Peyer's patch (tissue), 4 donors: ENCODE measurements at regions not wholly inside any gene's neighbourhood (a gene's known extent, or its start where the extent isn't known, plus 50 kb on each side); places are given as distances from the start of the nearest gene placed in this dataset.
"Not testable (repeated sequence)": the region's sequence is repeated elsewhere in the genome, so short reads cannot be mapped to it uniquely, and the experiment has no call there.

Experiments used
- DNase-seq, 3 donors: peaks; one replicate each; pipeline ENCODE4 v3.0.0-alpha.2; 2017 to 2019
- H3K27ac ChIP-seq, 4 donors: fragments of 200-600 bp; sonication (generic); one replicate each; pipeline ENCODE4 v1.5.1; 2016 to 2019
- H3K27me3 ChIP-seq, 2 donors: fragments of 200-600 bp; sonication (generic); one replicate each; pipeline ENCODE4 v1.5.1; 2019
- H3K36me3 ChIP-seq, 3 donors: fragments of 200-600 bp; sonication (generic); one replicate each; pipeline ENCODE4 v1.5.1; 2016 to 2019
- H3K4me1 ChIP-seq, 4 donors: fragments of 200-600 bp; sonication (generic); one replicate each; pipeline ENCODE4 v1.5.1; 2016 to 2019
- H3K4me3 ChIP-seq, 4 donors: fragments of 200-600 bp; sonication (generic); 1 replicate in 3 of 4; 2 replicates in 1 of 4; pipeline ENCODE4 v1.5.1; 2016 to 2019; ENCODE audit warnings: mild to moderate bottlenecking in 1 of 4
- H3K9me3 ChIP-seq, 4 donors: fragments of 200-600 bp; sonication (generic); one replicate each; pipeline ENCODE4 v1.5.1; 2016 to 2019; ENCODE audit warnings: mild to moderate bottlenecking in 1 of 4
- POLR2A ChIP-seq, 2 donors: fragments of 450-650 bp; IDR thresholded peaks; one replicate each; pipeline ENCODE4 v1.5.1; 2017; ENCODE audit warnings: antibody characterized with exemption in 2 of 2, mild to moderate bottlenecking in 2 of 2, moderate library complexity in 2 of 2
- TF ChIP-seq, protein P1 (sequence below), 6 experiments: fragments of 450-650 bp in 4 of 6; fragments of 200-600 bp in 2 of 6; sonication (generic) in 1 of 6; IDR thresholded peaks; one replicate each; pipeline ENCODE4 v1.5.1; 2017 to 2019; ENCODE audit warnings: antibody characterized with exemption in 6 of 6, mild to moderate bottlenecking in 3 of 6, moderate library complexity in 1 of 6

DNA sequence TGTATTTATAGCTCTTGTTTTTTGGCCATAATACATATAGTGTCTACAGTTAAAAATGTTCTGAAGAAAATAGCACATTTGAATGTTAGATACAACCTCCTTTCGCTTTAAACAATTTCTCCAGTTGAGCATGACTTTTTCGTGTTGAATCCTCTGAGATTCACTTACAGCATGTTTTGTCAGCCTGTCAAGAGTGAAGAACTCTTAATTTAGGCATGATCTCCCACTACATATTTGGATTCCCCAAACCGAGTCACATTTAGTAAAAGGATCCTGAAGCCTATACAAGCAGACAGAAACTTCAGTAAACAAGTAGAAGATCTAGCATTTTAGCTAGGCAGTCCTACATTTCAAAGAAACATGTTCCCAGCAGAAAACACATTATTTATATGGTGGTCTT, 796.6 kb downstream of the MCTP2 start:
- no peak overlapping the region for H3K4me3 ChIP-seq
- no peak overlapping the region for H3K27ac ChIP-seq
- H3K9me3 ChIP-seq = no peaks in the 10 kb centered on the region
- H3K36me3 ChIP-seq = no peaks in the 10 kb centered on the region
- no peak for TF ChIP-seq POLR2A (IDR thresholded peaks at IDR 0.05)
- TF ChIP-seq, protein P1, sequence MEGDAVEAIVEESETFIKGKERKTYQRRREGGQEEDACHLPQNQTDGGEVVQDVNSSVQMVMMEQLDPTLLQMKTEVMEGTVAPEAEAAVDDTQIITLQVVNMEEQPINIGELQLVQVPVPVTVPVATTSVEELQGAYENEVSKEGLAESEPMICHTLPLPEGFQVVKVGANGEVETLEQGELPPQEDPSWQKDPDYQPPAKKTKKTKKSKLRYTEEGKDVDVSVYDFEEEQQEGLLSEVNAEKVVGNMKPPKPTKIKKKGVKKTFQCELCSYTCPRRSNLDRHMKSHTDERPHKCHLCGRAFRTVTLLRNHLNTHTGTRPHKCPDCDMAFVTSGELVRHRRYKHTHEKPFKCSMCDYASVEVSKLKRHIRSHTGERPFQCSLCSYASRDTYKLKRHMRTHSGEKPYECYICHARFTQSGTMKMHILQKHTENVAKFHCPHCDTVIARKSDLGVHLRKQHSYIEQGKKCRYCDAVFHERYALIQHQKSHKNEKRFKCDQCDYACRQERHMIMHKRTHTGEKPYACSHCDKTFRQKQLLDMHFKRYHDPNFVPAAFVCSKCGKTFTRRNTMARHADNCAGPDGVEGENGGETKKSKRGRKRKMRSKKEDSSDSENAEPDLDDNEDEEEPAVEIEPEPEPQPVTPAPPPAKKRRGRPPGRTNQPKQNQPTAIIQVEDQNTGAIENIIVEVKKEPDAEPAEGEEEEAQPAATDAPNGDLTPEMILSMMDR (IDR thresholded peaks at IDR 0.05) = no peak
- no peak for DNase-seq
- no peaks in the 10 kb centered on the region for H3K4me1 ChIP-seq
- H3K27me3 ChIP-seq = no peaks in the 10 kb centered on the region

DNA sequence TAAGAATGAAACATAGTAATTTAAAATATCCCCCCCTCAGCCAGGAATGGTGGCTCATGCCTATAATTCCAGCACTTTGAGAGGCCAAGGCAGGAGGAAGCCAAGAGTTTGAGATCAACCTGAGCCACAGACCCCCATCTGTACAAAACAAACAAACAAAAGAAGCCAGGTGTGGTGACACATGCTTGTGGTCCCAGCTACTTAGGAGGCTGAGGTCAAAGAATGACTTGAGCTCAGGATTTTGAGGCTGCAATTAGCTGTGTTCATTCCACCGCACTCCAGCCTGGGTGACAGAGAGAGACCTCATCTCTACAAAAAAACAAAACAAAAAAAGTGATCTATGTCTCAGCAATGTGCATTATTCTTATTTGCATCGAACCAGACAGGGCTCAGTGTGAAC, 800.8 kb downstream of the MCTP2 start:
- no peaks in the 10 kb centered on the region for H3K9me3 ChIP-seq
- H3K27ac ChIP-seq = no peak overlapping the region
- DNase-seq = no peak
- no peaks in the 10 kb centered on the region for H3K27me3 ChIP-seq
- no peaks in the 10 kb centered on the region for H3K4me1 ChIP-seq
- TF ChIP-seq, protein P1 (IDR thresholded peaks at IDR 0.05) = no peak
- no peak for TF ChIP-seq POLR2A (IDR thresholded peaks at IDR 0.05)
- H3K36me3 ChIP-seq = no peaks in the 10 kb centered on the region
- H3K4me3 ChIP-seq = no peak overlapping the region

DNA sequence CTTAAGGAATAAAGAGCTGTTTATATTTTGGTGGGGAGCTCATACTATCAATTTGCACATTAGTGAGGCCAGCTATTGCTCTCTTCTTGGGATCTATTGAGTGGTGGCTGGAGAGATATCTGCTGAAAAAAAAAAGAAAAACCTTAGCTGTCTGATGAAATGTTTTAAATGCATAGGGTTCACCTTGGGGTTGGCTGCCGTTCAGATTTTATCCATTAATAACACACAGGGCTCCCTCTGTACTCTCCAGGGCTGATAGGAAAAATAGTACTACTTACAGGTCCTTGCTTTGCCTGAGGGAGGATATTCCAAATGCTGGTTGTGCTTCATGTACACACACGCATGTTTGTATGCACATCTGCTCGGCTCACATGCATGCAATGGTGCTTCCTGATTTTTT, 803.7 kb downstream of the MCTP2 start:
- Histone ChIP-seq H3K27ac (no peak overlapping the region), H3K9me3 (peaks cover 0 to 4% (median 0%) of the 10 kb centered on the region in 4 donors), H3K4me3 (no peak overlapping the region), H3K4me1 (no peaks in the 10 kb centered on the region), H3K27me3 (no peaks in the 10 kb centered on the region), H3K36me3 (no peaks in the 10 kb centered on the region)
- DNase-seq = no peak
- no peak for TF ChIP-seq POLR2A (IDR thresholded peaks at IDR 0.05)
- TF ChIP-seq, protein P1 (IDR thresholded peaks at IDR 0.05) = no peak

DNA sequence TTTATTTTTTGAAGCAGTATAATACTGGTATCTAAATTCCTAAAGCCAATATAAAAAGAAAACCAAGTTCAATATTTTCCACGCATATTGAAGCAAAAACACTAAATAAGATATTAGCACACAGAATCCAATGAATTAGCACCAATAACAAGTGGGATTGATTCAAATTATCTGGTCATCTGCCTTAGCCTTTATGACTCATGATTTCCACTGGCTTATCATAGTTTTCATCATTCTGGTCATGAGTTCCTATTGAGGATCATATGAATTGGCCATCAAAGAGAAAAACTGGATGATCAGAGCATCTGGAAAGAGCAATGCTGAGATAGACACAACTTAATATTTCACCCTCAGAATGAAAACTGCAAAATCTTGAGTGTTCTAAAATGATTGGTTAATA, 809.9 kb downstream of the MCTP2 start:
- H3K27ac ChIP-seq = no peak overlapping the region
- H3K4me3 ChIP-seq = no peak overlapping the region
- H3K4me1 ChIP-seq = no peaks in the 10 kb centered on the region
- H3K36me3 ChIP-seq = no peaks in the 10 kb centered on the region
- no peaks in the 10 kb centered on the region for H3K27me3 ChIP-seq
- TF ChIP-seq POLR2A (IDR thresholded peaks at IDR 0.05) = no peak
- TF ChIP-seq, protein P1 (IDR thresholded peaks at IDR 0.05) = no peak
- peaks cover 0 to 4% (median 0%) of the 10 kb centered on the region in 4 donors for H3K9me3 ChIP-seq
- no peak for DNase-seq

DNA sequence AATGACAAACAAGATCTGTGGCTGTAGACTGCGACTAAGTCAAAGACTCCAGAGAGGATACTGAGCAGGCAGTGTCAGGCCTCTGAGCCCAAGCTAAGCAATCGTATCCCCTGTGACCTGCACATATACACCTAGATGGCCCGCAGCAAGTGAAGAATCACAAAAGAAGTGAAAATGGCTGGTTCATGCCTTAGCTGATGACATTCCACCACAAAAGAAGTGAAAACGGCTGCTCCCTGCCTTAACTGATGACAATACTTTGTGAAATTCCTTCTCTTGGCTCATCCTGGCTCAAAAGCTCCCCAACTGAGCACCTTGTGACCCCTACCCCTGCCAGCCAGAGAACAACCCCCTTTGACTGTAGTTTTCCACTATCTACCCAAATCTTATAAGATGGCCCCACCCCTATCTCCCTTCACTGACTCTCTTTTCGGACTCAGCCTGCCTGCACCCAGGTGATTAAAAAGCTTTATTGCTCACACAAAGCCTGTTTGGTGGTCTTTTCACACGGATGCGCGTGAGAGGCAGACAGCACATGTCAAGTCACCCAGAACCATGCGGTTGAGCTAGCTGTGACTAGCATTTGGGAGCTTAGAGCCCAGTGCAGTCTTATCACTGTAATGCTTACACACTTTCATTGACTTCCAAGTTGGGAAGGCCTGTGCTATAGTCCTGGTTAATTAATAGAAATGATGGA, 812.0 kb downstream of the MCTP2 start:
- not testable (repeated sequence) for DNase-seq, H3K4me3 ChIP-seq, H3K27ac ChIP-seq, H3K36me3 ChIP-seq, H3K4me1 ChIP-seq, H3K27me3 ChIP-seq, H3K9me3 ChIP-seq

DNA sequence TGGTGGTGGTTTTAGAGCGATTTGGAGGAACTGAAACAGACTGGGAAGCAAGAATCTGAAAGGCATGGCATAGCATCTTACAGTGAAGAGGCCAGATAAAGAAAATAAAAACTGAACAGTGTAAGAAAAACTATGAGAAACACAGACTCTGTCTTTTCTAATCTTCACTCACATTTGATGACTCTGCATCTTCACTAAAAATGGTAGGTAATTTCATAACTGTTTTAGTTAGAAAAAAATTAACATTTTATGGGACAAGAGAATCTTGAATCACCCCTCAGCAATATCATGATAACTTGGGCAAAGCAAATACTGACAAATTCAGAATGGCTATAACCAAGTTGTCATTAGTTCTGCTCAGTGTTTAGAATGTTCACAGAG, 812.6 kb downstream of the MCTP2 start:
- Histone ChIP-seq H3K9me3 (no peaks in the 10 kb centered on the region), H3K36me3 (no peaks in the 10 kb centered on the region), H3K27ac (no peak overlapping the region), H3K27me3 (no peaks in the 10 kb centered on the region), H3K4me3 (no peak overlapping the region), H3K4me1 (no peaks in the 10 kb centered on the region)
- DNase-seq = no peak
- TF ChIP-seq, protein P1 (IDR thresholded peaks at IDR 0.05) = no peak
- TF ChIP-seq POLR2A (IDR thresholded peaks at IDR 0.05) = no peak
